Caco-2 (cell line): ENCODE measurements at regions not wholly inside any gene's neighbourhood (a gene's known extent, or its start where the extent isn't known, plus 50 kb on each side); places are given as distances from the start of the nearest gene placed in this dataset.

Source experiments
- BruUV-seq: library from RNA; stranded (reverse); fragments of 400-500 nt; replicated peaks from 2 replicates; lab custom pipeline; 2021; lab: Mats Ljungman, UMichigan
- CTCF ChIA-PET: fragments of 300-600 bp; sonication (Branson Sonifier 250); formaldehyde crosslinking; loops from one replicate; lab custom pipeline; 2022; ENCODE audit warnings: antibody characterized with exemption; lab: Charles Lee
- POLR2A ChIA-PET: fragments of 300-600 bp; sonication (Branson Sonifier 250); formaldehyde crosslinking; loops from one replicate; lab custom pipeline; 2022; ENCODE audit warnings: antibody characterized with exemption; lab: Charles Lee
- DNase-seq, 2 experiments: peaks; one replicate each; pipeline versions ENCODE4 v3.0.0 to v3.0.0-alpha.2; 2020 to 2022
- H3K27me3 ChIP-seq: replicated peaks from 2 replicates; pipeline ENCODE4 v1.6.0; 2011; ENCODE audit warnings: low read length; ENCODE audit not compliant: control insufficient read depth, insufficient read depth
- H3K36me3 ChIP-seq: 2 replicates; pipeline ENCODE4 v1.5.1; 2011; ENCODE audit warnings: low read length; ENCODE audit not compliant: control insufficient read depth, insufficient read depth
- H3K4me1 ChIP-seq: fragments of 250-450 bp; sonication (Bioruptor Pico); 2 replicates; pipeline ENCODE4 v1.5.1; 2020; ENCODE audit warnings: mild to moderate bottlenecking
- H3K4me3 ChIP-seq: 2 replicates; pipeline ENCODE4 v1.5.1; 2011; ENCODE audit warnings: low read depth, mild to moderate bottlenecking, control low read depth, low read length
- H3K9me3 ChIP-seq: fragments of 250-450 bp; sonication (Bioruptor Pico); 2 replicates; pipeline ENCODE4 v1.5.1; 2020; ENCODE audit warnings: mild to moderate bottlenecking, moderate library complexity
- H3K27ac Mint-ChIP-seq: one replicate; pipeline ENCODE4 v1.8.0; 2022; ENCODE audit warnings: mixed read lengths; ENCODE audit not compliant: unreplicated experiment
- H3K27me3 Mint-ChIP-seq: one replicate; pipeline ENCODE4 v1.8.0; 2022; ENCODE audit warnings: mixed read lengths; ENCODE audit not compliant: insufficient read depth, unreplicated experiment
- H3K36me3 Mint-ChIP-seq: one replicate; pipeline ENCODE4 v1.8.0; 2022; ENCODE audit warnings: mild to moderate bottlenecking, mixed read lengths; ENCODE audit not compliant: insufficient read depth, unreplicated experiment
- H3K4me1 Mint-ChIP-seq: one replicate; pipeline ENCODE4 v1.8.0; 2022; ENCODE audit warnings: low read depth, mixed read lengths; ENCODE audit not compliant: unreplicated experiment
- H3K4me3 Mint-ChIP-seq: one replicate; pipeline ENCODE4 v1.8.0; 2022; ENCODE audit warnings: mild to moderate bottlenecking, moderate library complexity, mixed read lengths; ENCODE audit not compliant: unreplicated experiment
- H3K9me3 Mint-ChIP-seq: one replicate; pipeline ENCODE4 v1.8.0; 2022; ENCODE audit warnings: mixed read lengths; ENCODE audit not compliant: unreplicated experiment
- CTCF ChIP-seq, 2 experiments: fragments of 200-600 bp in 1 of 2; IDR thresholded peaks; 1 replicate in 1 of 2; 2 replicates in 1 of 2; pipeline versions ENCODE4 v1.5.1 to v1.8.0; 2011 to 2022; ENCODE audit warnings: antibody characterized with exemption in 1 of 2, control low read depth in 1 of 2, inconsistent platforms in 1 of 2, low read depth in 1 of 2, low read length in 1 of 2, mild to moderate bottlenecking in 1 of 2, moderate library complexity in 1 of 2; ENCODE audit not compliant: insufficient read depth in 1 of 2, severe bottlenecking in 1 of 2, unreplicated experiment in 1 of 2
- intact Hi-C: fragments of 100-400 bp; cut with micrococcal nuclease; formaldehyde crosslinking; loops from one replicate; pipeline ENCODE4 v1.10.0; 2022; ENCODE audit not compliant: unreplicated experiment

- TF ChIP-seq CTCF (IDR thresholded peaks at IDR 0.05; ENCODE audit: insufficient read depth in 1 of 2, low read depth in 1 of 2, low read length in 1 of 2, severe bottlenecking in 1 of 2, unreplicated experiment in 1 of 2), result no peak
- intact Hi-C loops, result no loop called here
Observed at GRCh38 chr5:26439121-26439520, 599.3 kb downstream of the CDH9 start.

DNA sequence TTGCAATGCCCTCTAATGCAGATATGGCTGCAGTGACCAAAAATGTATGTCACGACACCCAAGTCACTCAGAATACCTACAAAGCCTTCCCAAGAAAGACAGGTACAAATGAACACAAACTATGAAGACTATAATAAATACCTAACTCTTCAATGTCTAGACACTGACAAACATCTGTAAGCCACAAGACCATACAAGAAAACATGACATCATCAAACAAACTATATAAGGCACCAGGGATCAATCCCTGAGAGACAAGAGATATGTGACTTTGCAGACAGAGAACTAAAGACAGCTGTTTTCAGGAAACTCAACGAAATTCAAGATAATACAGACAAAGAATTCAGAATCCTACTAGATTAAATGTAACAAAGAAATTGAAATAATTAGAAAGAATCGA lies 603.7 kb downstream of the CDH9 start:
- H3K36me3 Mint-ChIP-seq, result no peaks in the 10 kb centered on the region
- H3K27ac Mint-ChIP-seq, result no peak overlapping the region

More at GRCh38 chr5:26439121-26439520, 599.3 kb downstream of the CDH9 start:
- Histone ChIP-seq H3K4me1 (no peaks in the 10 kb centered on the region), H3K4me3 (no peak overlapping the region), H3K27me3 (no peaks in the 10 kb centered on the region), H3K9me3 (no peaks in the 10 kb centered on the region), H3K36me3 (no peaks in the 10 kb centered on the region)
- Mint-ChIP-seq H3K27ac (no peak overlapping the region), H3K4me1 (no peaks in the 10 kb centered on the region), H3K27me3 (no peaks in the 10 kb centered on the region), H3K4me3 (no peak overlapping the region), H3K36me3 (no peaks in the 10 kb centered on the region), H3K9me3 (no peaks in the 10 kb centered on the region)
- no TSS peak for BruUV-seq
- DNase-seq, result no peak
- ChIA-PET POLR2A (no interaction called here), CTCF (no interaction called here)

DNA sequence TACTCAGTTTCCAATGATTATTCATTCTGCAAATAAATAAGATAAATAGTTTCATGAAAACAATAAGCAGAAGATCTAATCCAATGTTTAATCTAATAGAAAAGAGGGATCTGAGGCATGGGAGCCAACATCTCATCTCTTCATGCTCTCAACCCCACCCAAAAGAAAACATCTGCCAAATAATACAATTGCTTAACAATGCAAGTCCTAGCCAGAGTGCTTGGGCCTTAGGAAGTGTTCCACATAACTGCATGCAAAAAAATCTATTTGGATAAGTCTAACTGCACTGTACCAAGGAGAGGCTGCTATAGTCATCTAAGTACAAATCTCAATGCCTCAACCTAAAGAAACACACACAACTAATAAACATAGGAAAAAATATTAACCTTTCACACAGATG lies 606.0 kb downstream of the CDH9 start:
- no TSS peak for BruUV-seq
- no peak for DNase-seq
- Histone ChIP-seq H3K4me3 (no peak overlapping the region), H3K27me3 (no peaks in the 10 kb centered on the region), H3K9me3 (no peaks in the 10 kb centered on the region), H3K4me1 (no peaks in the 10 kb centered on the region), H3K36me3 (no peaks in the 10 kb centered on the region)
- no peaks in the 10 kb centered on the region for H3K36me3 Mint-ChIP-seq
- TF ChIP-seq CTCF (IDR thresholded peaks at IDR 0.05; ENCODE audit: insufficient read depth in 1 of 2, low read depth in 1 of 2, low read length in 1 of 2, severe bottlenecking in 1 of 2, unreplicated experiment in 1 of 2), result no peak
- ChIA-PET POLR2A (no interaction called here), CTCF (no interaction called here)
- intact Hi-C loops, result no loop called here
- no peak overlapping the region for H3K4me3 Mint-ChIP-seq
- H3K9me3 Mint-ChIP-seq, result no peaks in the 10 kb centered on the region
- no peak overlapping the region for H3K27ac Mint-ChIP-seq
- no peaks in the 10 kb centered on the region for H3K27me3 Mint-ChIP-seq
- H3K4me1 Mint-ChIP-seq, result no peaks in the 10 kb centered on the region

More for the DNA sequence above, 603.7 kb downstream of the CDH9 start:
- intact Hi-C loops, result no loop called here
- ChIA-PET CTCF (no interaction called here), POLR2A (no interaction called here)
- no peak for TF ChIP-seq CTCF (IDR thresholded peaks at IDR 0.05; ENCODE audit: insufficient read depth in 1 of 2, low read depth in 1 of 2, low read length in 1 of 2, severe bottlenecking in 1 of 2, unreplicated experiment in 1 of 2)
- no peak for DNase-seq
- Mint-ChIP-seq H3K9me3 (no peaks in the 10 kb centered on the region), H3K4me3 (no peak overlapping the region), H3K27me3 (no peaks in the 10 kb centered on the region), H3K4me1 (no peaks in the 10 kb centered on the region)
- H3K36me3 ChIP-seq, result no peaks in the 10 kb centered on the region
- H3K27me3 ChIP-seq, result no peaks in the 10 kb centered on the region
- H3K4me1 ChIP-seq, result no peaks in the 10 kb centered on the region
- no peak overlapping the region for H3K4me3 ChIP-seq
- no TSS peak for BruUV-seq
- H3K9me3 ChIP-seq, result no peaks in the 10 kb centered on the region
